SJSA1 (cell line): ENCODE measurements at regions not wholly inside any gene's neighbourhood (a gene's known extent, or its start where the extent isn't known, plus 50 kb on each side); places are given as distances from the start of the nearest gene placed in this dataset.

Experiments used
- DNase-seq, 2 experiments: peaks; one replicate each; pipeline ENCODE4 v3.0.0-alpha.2; 2015 to 2020; ENCODE audit warnings: low spot score in 2 of 2, low read depth in 1 of 2
- H3K27ac ChIP-seq: fragments of 250-450 bp; sonication (Bioruptor Pico); 2 replicates; pipeline ENCODE4 v1.5.1; 2020; ENCODE audit warnings: mild to moderate bottlenecking, moderate library complexity
- H3K27me3 ChIP-seq: fragments of 250-450 bp; sonication (Bioruptor Pico); replicated peaks from 2 replicates; pipeline ENCODE4 v1.5.1; 2020; ENCODE audit warnings: mild to moderate bottlenecking, moderate library complexity
- H3K36me3 ChIP-seq: fragments of 250-450 bp; sonication (Bioruptor Pico); 2 replicates; pipeline ENCODE4 v1.5.1; 2020; ENCODE audit warnings: mild to moderate bottlenecking
- H3K4me1 ChIP-seq: fragments of 250-450 bp; sonication (Bioruptor Pico); replicated peaks from 2 replicates; pipeline ENCODE4 v1.6.1; 2021; ENCODE audit warnings: mild to moderate bottlenecking
- H3K4me3 ChIP-seq: fragments of 250-450 bp; sonication (Bioruptor Pico); 2 replicates; pipeline ENCODE4 v1.5.1; 2020; ENCODE audit warnings: mild to moderate bottlenecking
- H3K9me3 ChIP-seq: fragments of 250-450 bp; sonication (Bioruptor Pico); replicated peaks from 2 replicates; pipeline ENCODE4 v1.5.1; 2020; ENCODE audit warnings: mild to moderate bottlenecking

DNA sequence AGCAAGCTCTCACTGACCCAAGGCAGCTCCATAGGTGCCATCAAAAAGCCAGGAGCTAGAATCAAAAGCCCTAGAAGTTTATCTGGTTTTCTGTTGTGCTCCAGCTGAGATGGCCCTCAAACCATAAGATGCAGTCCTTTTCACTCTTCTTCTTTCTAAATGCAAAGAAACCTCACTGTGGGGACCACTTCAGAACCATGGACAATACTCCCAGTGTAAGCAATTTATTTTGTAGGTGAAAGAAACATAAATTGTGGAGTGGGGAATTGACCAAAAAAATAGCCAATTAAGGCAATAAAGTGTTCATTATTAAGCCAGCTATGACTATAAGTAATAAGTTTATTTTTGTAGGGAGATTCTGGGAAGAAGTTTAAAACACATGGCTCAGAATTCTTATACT lies 1399.9 kb downstream of the PLA2G4A start:
- Histone ChIP-seq H3K27me3 (no peaks in the 10 kb centered on the region), H3K4me3 (no peak overlapping the region), H3K9me3 (no peaks in the 10 kb centered on the region), H3K4me1 (no peaks in the 10 kb centered on the region), H3K36me3 (no peaks in the 10 kb centered on the region), H3K27ac (no peak overlapping the region)
- no peak for DNase-seq

DNA sequence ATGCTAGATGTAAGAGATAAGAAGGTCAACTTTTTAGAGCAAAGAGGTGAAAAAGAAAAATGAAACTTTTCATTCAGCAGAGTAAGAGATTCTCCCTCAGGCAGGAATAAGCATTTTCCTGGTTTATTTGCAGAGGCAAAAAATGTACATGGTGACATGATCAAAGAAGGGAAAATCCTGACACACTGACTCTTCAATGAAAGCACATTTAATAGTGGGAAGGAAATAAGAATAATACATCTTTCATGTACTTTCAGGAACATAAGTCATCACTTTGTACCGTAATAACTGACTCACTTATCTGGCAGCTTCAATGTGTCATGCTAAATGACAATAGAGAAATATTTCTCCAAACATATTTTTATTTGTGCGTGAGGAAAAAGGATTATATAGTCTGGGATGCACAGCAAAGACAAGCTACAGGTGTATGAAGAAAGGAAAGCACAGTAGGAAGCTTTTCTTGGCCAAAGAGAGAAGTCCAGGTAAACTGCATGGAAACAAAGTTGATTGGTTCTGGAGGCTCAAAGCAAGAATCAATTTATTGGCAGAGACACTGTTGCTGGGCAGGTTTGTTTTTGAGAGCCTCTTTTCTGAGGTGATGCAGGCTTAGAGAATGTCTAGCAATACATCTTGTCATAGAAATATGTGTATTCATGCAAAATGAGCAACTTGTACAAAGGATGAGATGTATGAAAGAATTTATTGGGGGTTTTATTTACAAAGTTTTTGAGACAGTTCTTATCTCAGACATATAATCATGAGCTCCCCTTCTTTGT lies 1409.0 kb downstream of the PLA2G4A start:
- no peaks in the 10 kb centered on the region for H3K9me3 ChIP-seq
- H3K36me3 ChIP-seq = no peaks in the 10 kb centered on the region
- H3K27me3 ChIP-seq = no peaks in the 10 kb centered on the region
- no peak overlapping the region for H3K27ac ChIP-seq
- no peaks in the 10 kb centered on the region for H3K4me1 ChIP-seq
- H3K4me3 ChIP-seq = no peak overlapping the region
- no peak for DNase-seq

DNA sequence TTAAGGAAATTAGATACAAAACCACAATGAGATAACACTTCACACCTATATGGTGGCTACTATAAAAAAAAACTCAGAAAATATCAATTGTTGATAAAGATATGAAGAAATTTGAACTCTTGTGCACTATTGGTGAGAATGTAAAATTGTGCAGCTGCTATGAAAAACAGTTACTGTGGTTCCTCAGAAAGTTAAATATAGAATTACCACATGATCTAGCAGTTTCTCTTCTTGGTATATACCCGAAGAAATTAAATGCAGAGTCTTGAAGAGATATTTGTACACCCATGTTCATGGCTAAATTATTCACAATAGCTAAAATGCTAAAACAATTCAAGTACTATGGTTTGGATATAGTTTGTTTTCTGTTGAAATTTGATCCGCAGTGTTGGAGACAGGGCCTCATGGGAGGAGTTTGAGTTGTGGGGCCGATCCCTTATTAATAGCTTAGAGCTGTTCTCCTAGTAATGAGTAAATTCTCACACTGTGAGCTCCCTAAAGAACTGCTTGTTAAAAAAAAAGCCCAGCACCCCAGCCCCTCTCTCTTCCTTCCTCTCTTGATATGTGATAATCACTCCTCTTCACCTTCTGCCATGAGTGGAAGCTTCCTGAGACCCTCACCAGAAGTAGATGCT lies 1412.1 kb downstream of the PLA2G4A start:
- Histone ChIP-seq H3K4me3 (no peak overlapping the region), H3K27me3 (no peaks in the 10 kb centered on the region), H3K9me3 (no peaks in the 10 kb centered on the region), H3K4me1 (no peaks in the 10 kb centered on the region), H3K36me3 (no peaks in the 10 kb centered on the region), H3K27ac (no peak overlapping the region)
- DNase-seq = no peak

DNA sequence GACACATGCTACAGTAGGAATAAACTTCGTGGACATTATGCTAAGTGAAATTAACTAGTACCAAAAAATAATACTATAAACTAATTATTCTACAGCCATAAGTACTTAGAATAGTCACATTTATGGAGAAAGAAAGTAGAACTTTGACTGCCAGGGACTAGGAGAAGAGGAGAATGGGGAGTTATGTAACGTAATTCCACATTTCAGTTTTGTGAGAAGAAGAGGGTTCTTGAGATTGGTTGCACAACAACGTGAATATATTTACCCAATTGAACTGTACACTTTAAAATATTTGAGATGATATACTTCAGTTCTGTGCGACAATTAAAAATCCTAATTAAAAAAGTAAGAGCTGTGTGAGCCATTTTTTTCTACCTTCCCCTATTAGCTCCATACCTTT lies 1412.9 kb downstream of the PLA2G4A start:
- Histone ChIP-seq H3K4me3 (no peak overlapping the region), H3K4me1 (no peaks in the 10 kb centered on the region), H3K36me3 (no peaks in the 10 kb centered on the region), H3K27ac (no peak overlapping the region), H3K9me3 (no peaks in the 10 kb centered on the region), H3K27me3 (no peaks in the 10 kb centered on the region)
- DNase-seq = no peak

DNA sequence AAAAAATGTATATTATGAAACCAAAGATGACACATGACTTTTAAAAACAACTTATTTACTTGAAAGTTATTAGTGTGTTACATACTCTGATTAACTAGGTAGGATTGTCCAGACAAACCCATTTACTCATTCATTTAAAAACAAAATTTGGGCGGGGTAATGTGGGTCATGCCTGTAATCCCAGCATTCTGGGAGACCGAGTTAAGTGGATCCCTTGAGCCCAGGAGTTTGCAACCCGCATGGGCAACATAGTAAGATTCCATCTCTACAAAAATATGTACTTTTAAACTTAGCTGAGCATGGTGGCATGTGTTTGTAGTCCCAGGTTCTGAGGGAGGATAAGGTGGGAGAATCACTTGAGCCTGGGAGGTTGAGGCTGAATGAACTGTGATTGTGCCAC lies 1414.7 kb downstream of the PLA2G4A start:
- no peak for DNase-seq
- H3K27me3 ChIP-seq = no peaks in the 10 kb centered on the region
- no peaks in the 10 kb centered on the region for H3K4me1 ChIP-seq
- H3K9me3 ChIP-seq = no peaks in the 10 kb centered on the region; the same call in 1 of the 2 replicates
- H3K36me3 ChIP-seq = no peaks in the 10 kb centered on the region
- H3K27ac ChIP-seq = no peak overlapping the region
- no peak overlapping the region for H3K4me3 ChIP-seq

DNA sequence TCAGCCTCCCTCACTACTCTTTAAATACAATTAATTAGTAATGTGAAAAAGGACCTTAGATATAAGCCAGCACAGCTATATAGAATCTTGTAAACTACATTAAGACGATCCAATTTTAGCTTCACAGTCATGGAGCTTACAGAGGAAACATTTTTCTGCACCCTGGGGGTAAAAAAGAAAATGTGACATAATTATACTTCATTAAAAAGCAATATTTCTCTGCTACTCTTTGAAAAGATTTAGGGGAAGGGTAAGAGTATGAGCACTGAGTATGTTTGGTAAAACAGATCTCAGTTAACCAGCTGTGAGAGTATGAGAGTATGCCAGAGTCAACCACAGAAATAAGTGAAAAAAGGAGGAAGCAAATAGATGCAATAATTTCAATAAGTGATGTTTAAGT lies 1415.9 kb downstream of the PLA2G4A start:
- no peaks in the 10 kb centered on the region; the same call in 1 of the 2 replicates for H3K9me3 ChIP-seq
- DNase-seq = no peak

DNA sequence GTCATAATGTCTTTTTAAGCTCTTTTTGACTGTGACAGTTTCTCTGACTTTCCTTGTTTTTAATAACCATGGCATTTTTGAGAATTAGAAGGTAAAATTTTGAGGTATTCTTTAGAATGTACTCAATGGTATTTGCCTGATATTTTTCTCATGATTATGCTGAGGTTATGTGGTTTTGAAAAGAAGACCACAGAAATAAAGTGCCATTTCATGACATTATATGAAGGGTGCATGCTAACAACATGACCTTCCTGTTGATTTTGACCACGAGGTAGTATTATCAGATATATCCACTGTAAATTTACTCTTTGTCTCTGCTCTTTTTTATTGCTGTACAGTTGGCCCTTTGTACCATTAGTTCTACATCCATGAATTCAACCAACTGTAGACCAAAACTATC lies 1418.5 kb downstream of the PLA2G4A start:
- H3K27ac ChIP-seq = no peak overlapping the region
- H3K27me3 ChIP-seq = no peaks in the 10 kb centered on the region
- H3K4me3 ChIP-seq = no peak overlapping the region
- no peaks in the 10 kb centered on the region for H3K36me3 ChIP-seq
- DNase-seq = no peak
- no peaks in the 10 kb centered on the region; the same call in 1 of the 2 replicates for H3K9me3 ChIP-seq
- H3K4me1 ChIP-seq = no peaks in the 10 kb centered on the region

More for the DNA sequence above, 1415.9 kb downstream of the PLA2G4A start:
- Histone ChIP-seq H3K4me3 (no peak overlapping the region), H3K27ac (no peak overlapping the region), H3K4me1 (no peaks in the 10 kb centered on the region), H3K36me3 (no peaks in the 10 kb centered on the region), H3K27me3 (no peaks in the 10 kb centered on the region)

DNA sequence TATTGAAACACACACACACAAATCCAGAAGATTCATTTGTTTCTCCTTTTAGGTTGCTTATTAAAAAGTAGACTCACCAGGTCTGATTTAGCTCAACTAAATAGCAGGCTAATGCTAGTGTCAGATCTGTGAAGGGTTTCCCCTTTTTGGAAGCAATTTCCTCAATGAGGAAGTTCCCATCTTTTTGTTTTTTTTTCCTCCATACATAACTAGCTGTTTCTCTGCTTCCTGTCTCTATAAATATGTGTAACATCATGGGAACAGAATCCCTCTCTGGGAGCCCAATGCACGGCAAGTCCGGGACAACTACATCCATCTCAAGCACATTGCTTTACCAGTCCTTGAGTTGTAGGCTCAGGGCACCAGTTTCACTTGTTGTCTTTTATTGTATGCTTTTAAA lies 1421.1 kb downstream of the PLA2G4A start:
- no peak for DNase-seq
- H3K36me3 ChIP-seq = no peaks in the 10 kb centered on the region
- no peaks in the 10 kb centered on the region; the same call in 1 of the 2 replicates for H3K9me3 ChIP-seq
- no peaks in the 10 kb centered on the region for H3K4me1 ChIP-seq
- H3K27ac ChIP-seq = no peak overlapping the region
- no peaks in the 10 kb centered on the region for H3K27me3 ChIP-seq
- H3K4me3 ChIP-seq = no peak overlapping the region

DNA sequence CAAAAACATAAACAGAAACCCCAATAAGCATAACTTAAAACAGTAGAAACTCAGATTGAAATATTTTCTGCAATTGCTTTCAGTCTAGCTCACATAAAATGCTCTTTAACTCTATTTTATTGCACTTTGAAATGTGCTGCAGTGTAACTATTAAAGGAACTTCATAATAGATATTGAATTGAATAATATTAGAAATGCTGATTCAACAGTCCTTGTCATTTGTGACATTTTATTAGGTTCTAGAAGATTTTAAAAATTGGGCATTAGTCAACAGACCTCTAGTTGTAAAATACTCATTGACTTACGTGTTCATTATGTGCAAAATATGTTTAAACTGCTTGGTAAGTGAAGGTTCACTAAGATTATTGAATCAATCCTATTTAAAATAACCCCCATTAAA lies 1422.3 kb downstream of the PLA2G4A start:
- no peak for DNase-seq
- Histone ChIP-seq H3K9me3 (no peaks in the 10 kb centered on the region; the same call in 1 of the 2 replicates), H3K4me1 (no peaks in the 10 kb centered on the region), H3K27ac (no peak overlapping the region), H3K27me3 (no peaks in the 10 kb centered on the region), H3K4me3 (no peak overlapping the region), H3K36me3 (no peaks in the 10 kb centered on the region)

DNA sequence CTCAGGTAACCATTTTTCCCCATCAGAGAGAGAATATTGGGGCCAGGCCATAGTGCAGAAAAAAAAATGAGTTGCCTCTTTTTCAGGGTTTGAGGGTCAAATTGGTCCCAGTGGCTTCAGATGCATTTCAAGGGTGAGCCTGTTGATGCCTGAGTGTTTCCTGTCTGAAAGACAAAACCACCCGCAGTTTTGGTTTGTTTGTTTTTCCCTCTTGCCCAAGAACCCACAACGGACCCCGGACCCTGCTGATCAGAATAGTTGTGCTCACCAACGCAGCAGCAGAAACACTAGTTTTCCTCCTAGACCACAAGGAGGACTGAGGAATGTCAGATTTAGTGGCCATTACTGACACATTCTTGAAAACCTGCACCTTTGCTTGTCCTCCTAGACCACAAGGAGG lies 1433.1 kb downstream of the PLA2G4A start:
- Histone ChIP-seq H3K4me3 (no peak overlapping the region), H3K27me3 (no peaks in the 10 kb centered on the region), H3K36me3 (no peaks in the 10 kb centered on the region), H3K27ac (no peak overlapping the region), H3K9me3 (no peaks in the 10 kb centered on the region), H3K4me1 (no peaks in the 10 kb centered on the region)
- no peak for DNase-seq

DNA sequence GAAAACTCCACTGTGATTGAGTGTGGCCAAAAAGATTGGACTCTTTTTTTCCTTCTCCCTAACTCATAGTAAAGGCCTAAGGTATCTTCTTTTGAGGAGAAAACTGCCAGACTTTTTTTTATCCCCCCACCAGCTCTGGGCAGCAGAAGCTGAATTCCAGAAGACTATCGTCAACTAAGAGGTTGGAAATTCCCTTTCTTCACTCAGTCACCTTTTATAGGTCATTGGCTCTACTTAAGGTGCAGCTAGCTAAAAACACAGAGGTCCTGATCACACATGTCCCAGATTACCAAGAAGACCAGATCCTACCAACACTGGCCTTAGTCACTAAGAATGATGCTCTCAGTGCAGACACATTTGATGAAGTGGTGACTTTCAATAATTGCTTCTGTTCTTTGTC lies 1441.2 kb downstream of the PLA2G4A start:
- Histone ChIP-seq H3K27me3 (no peaks in the 10 kb centered on the region), H3K4me3 (no peak overlapping the region), H3K4me1 (no peaks in the 10 kb centered on the region), H3K9me3 (no peaks in the 10 kb centered on the region; the same call in 1 of the 2 replicates), H3K36me3 (no peaks in the 10 kb centered on the region), H3K27ac (no peak overlapping the region)
- no peak for DNase-seq

DNA sequence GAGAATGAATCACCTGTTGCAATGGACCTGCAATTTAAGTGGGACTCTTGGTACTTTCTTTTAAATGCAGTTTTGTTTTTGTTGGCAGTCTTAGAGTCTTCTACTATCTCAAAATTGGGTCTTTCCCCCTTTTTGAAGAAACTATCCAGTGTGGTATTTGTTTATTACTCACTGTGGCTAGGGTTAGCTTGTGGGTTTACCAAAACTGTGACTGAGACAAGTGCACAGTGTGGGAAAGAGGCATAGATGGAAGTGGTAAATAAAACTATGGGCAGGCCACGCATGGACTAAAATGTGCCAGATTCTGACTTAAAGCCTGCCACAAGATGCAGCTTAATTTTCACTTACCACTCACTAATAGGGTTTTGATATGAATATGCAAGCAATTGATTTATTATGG lies 1441.7 kb downstream of the PLA2G4A start:
- Histone ChIP-seq H3K36me3 (no peaks in the 10 kb centered on the region), H3K4me3 (no peak overlapping the region), H3K4me1 (no peaks in the 10 kb centered on the region), H3K27ac (no peak overlapping the region), H3K9me3 (no peaks in the 10 kb centered on the region; the same call in 1 of the 2 replicates), H3K27me3 (no peaks in the 10 kb centered on the region)
- DNase-seq = no peak

DNA sequence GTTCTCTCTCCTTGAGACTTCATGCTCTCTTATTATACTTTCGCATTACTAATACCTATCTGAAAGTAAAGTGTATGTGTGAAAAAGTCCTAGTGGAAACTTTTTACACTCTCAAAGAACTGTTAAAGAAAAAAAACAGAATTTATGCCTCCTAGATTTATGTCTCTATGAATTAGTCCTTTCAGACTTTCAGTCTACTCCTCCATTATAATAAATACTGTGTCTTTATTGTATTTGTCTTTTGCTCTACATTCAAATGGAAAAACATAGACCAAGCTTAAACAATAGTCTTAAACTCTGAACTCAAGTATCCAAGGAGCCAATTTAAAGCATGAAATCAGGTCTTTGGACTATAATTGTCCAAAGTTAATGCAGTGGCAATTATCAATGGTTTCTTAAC lies 1449.0 kb downstream of the PLA2G4A start:
- DNase-seq = no peak
- H3K9me3 ChIP-seq = no peaks in the 10 kb centered on the region
- H3K27me3 ChIP-seq = no peaks in the 10 kb centered on the region
- no peak overlapping the region for H3K4me3 ChIP-seq
- H3K36me3 ChIP-seq = no peaks in the 10 kb centered on the region
- no peak overlapping the region for H3K27ac ChIP-seq
- H3K4me1 ChIP-seq = no peaks in the 10 kb centered on the region

DNA sequence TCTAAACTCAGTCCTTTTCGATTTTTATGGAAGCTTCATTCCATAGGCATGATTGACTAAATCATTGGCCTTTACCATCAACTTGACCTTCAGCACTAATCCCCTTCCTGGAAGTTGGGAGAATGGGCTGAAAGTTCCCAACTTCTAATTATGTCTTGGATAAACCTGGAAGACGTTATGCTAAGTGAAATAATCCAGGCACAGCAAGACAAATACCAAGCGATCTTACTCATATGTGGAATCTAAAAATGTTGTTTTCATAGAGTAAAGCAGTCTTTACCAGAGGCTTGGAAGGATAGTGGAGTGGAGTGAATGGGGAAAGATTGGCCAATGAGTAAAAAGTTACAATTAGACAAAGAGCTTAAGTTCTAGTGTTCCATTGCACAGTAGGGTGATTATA lies 1453.2 kb downstream of the PLA2G4A start:
- Histone ChIP-seq H3K27me3 (no peaks in the 10 kb centered on the region), H3K4me1 (no peaks in the 10 kb centered on the region), H3K4me3 (no peak overlapping the region), H3K27ac (no peak overlapping the region), H3K36me3 (no peaks in the 10 kb centered on the region), H3K9me3 (no peaks in the 10 kb centered on the region)
- no peak for DNase-seq
